Right lobe of liver (tissue), 4 donors: ENCODE measurements at regions not wholly inside any gene's neighbourhood (a gene's known extent, or its start where the extent isn't known, plus 50 kb on each side); places are given as distances from the start of the nearest gene placed in this dataset.

Experiments
- CTCF ChIP-seq, 4 donors: fragments of 200-600 bp in 3 of 4; fragments of 450-650 bp in 1 of 4; IDR thresholded peaks; one replicate each; pipeline versions ENCODE4 v1.5.1 to v1.8.0; 2016 to 2022; ENCODE audit warnings: antibody characterized with exemption in 4 of 4, mild to moderate bottlenecking in 2 of 4
- POLR2A ChIP-seq: fragments of 450-650 bp; IDR thresholded peaks from one replicate; pipeline ENCODE4 v1.6.1; 2017; ENCODE audit warnings: antibody characterized with exemption, mild to moderate bottlenecking
- donor health status: DM: no; HTN: no; CAD: no.
- donor health status: DM: no; HTN: no; CAD: no.
- donor health status: DM: no; HTN: yes; CAD: no.

GRCh38 chr16:6131526-6132050, 1034.0 kb upstream of the EEF2KMT start:
- TF ChIP-seq CTCF (IDR thresholded peaks at IDR 0.05) = no peak
- TF ChIP-seq POLR2A = no peak
